GM12865 (cell line): ENCODE measurements at regions not wholly inside any gene's neighbourhood (a gene's known extent, or its start where the extent isn't known, plus 50 kb on each side); places are given as distances from the start of the nearest gene placed in this dataset.

Source experiments
- DNase-seq: peaks from one replicate; pipeline ENCODE4 v3.0.0; 2010; ENCODE audit warnings: low read depth
- H3K4me3 ChIP-seq: 2 replicates; pipeline ENCODE4 v1.5.1; 2011; ENCODE audit warnings: mild to moderate bottlenecking, low read depth, low read length, control low read depth
- CTCF ChIP-seq: IDR thresholded peaks from 2 replicates; pipeline ENCODE4 v1.5.1; 2011; ENCODE audit warnings: low read length, control low read depth, low read depth, inconsistent platforms; ENCODE audit not compliant: insufficient read depth; ENCODE audit errors: missing control alignments

GRCh38 chr3:107992976-107993684 is 97.7 kb downstream of the CD47 start:
- no peak for DNase-seq
- no peak overlapping the region for H3K4me3 ChIP-seq
- TF ChIP-seq CTCF = no peak

GRCh38 chr3:107990926-107991325 is 99.9 kb downstream of the CD47 start:
- H3K4me3 ChIP-seq = no peak overlapping the region
- DNase-seq = no peak
- TF ChIP-seq CTCF = no peak

- no peak for DNase-seq
- TF ChIP-seq CTCF = no peak
- H3K4me3 ChIP-seq = no peak overlapping the region
Observed at GRCh38 chr3:107990433-107990832, 100.4 kb downstream of the CD47 start.

- no peak for DNase-seq
- TF ChIP-seq CTCF = no peak
- no peak overlapping the region for H3K4me3 ChIP-seq
Observed at GRCh38 chr3:107989661-107990060, 101.2 kb downstream of the CD47 start.

- TF ChIP-seq CTCF = no peak
- H3K4me3 ChIP-seq = no peak overlapping the region
- DNase-seq = no peak
Observed at GRCh38 chr3:107988460-107989175, 102.2 kb downstream of the CD47 start.

- no peak for TF ChIP-seq CTCF
- H3K4me3 ChIP-seq = no peak overlapping the region
- DNase-seq = no peak
Observed at GRCh38 chr3:107987036-107987939, 103.5 kb downstream of the CD47 start.
